OCI-LY1 (cell line): ENCODE measurements at regions not wholly inside any gene's neighbourhood (a gene's known extent, or its start where the extent isn't known, plus 50 kb on each side); places are given as distances from the start of the nearest gene placed in this dataset.
"Not testable (repeated sequence)": the region's sequence is repeated elsewhere in the genome, so short reads cannot be mapped to it uniquely, and the experiment has no call there.

Experiments
- EZH2 ChIP-seq: fragments of 200-600 bp; sonication (generic), shearing (Covaris generic); IDR thresholded peaks from 2 replicates; pipeline ENCODE4 v1.8.0; 2017; ENCODE audit warnings: borderline replicate concordance, mixed run types, mild to moderate bottlenecking, antibody characterized with exemption, low read length, moderate library complexity, mixed read lengths
- TF ChIP-seq, protein P1 (sequence below): fragments of 200-600 bp; sonication (generic), shearing (Covaris generic); IDR thresholded peaks from 2 replicates; pipeline ENCODE4 v1.5.1; 2017; ENCODE audit warnings: mild to moderate bottlenecking, antibody characterized with exemption, low read length, moderate library complexity, mixed read lengths

DNA sequence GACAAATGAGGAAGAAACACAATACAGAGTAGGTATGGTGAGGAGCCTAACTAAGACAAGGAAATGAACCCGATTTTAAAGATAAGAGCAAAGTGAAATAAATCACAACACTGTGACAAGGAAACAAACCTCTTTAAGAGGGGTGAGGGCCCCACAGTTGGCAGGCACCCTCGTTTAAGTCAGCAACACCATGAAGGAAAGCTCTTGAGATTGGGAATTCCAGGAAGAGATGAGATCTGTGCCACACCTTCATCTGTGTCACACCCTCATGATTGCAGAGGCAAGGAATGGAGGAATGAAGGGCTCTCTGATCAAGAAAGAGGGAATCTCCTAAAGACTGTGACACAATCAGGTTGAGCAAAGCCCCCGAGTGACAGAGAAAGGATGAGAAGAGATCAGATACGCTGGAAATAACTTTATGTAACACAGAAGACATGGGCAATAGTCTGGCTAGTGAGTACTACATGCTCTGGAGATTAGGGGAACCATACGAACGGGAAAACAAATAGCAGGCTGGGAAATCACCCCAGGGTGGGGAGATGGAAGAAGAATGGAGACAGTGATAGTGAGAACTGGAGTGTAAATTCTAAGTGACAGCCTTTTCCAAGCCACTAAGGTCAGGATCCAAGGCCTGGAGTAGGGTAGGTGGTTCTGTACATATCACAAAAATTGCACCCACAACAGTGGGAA lies 51.7 kb upstream of the TERB2 start:
- TF ChIP-seq, protein P1, sequence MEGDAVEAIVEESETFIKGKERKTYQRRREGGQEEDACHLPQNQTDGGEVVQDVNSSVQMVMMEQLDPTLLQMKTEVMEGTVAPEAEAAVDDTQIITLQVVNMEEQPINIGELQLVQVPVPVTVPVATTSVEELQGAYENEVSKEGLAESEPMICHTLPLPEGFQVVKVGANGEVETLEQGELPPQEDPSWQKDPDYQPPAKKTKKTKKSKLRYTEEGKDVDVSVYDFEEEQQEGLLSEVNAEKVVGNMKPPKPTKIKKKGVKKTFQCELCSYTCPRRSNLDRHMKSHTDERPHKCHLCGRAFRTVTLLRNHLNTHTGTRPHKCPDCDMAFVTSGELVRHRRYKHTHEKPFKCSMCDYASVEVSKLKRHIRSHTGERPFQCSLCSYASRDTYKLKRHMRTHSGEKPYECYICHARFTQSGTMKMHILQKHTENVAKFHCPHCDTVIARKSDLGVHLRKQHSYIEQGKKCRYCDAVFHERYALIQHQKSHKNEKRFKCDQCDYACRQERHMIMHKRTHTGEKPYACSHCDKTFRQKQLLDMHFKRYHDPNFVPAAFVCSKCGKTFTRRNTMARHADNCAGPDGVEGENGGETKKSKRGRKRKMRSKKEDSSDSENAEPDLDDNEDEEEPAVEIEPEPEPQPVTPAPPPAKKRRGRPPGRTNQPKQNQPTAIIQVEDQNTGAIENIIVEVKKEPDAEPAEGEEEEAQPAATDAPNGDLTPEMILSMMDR, result not testable (repeated sequence)
- TF ChIP-seq EZH2, result not testable (repeated sequence)
